Mesenchymal stem cell (in vitro differentiated cells and primary cell): ENCODE measurements at regions not wholly inside any gene's neighbourhood (a gene's known extent, or its start where the extent isn't known, plus 50 kb on each side); places are given as distances from the start of the nearest gene placed in this dataset.

Experiments used
- DNase-seq: peaks from one replicate; pipeline ENCODE4 v3.0.0-alpha.2; 2013
- H2AFZ ChIP-seq: one replicate; pipeline ENCODE4 v1.6.1; 2013; ENCODE audit warnings: low read depth, mild to moderate bottlenecking, control low read depth, inconsistent platforms, low read length, moderate library complexity
- H2AK5ac ChIP-seq: 2 replicates; pipeline ENCODE4 v1.6.1; 2013; ENCODE audit warnings: low read length, moderate library complexity, mild to moderate bottlenecking, inconsistent platforms; ENCODE audit not compliant: severe bottlenecking
- H2BK120ac ChIP-seq: one replicate; pipeline ENCODE4 v1.6.1; 2013; ENCODE audit warnings: low read depth, mild to moderate bottlenecking, inconsistent platforms, low read length, moderate library complexity
- H2BK12ac ChIP-seq, 2 experiments: one replicate each; pipeline ENCODE4 v1.6.1; 2013; ENCODE audit warnings: inconsistent platforms in 2 of 2, low read length in 2 of 2, mild to moderate bottlenecking in 2 of 2, moderate library complexity in 2 of 2, control low read depth in 1 of 2
- H2BK15ac ChIP-seq: one replicate; pipeline ENCODE4 v1.6.1; 2013; ENCODE audit warnings: mild to moderate bottlenecking, low read depth, inconsistent platforms; ENCODE audit not compliant: poor library complexity, severe bottlenecking
- H2BK5ac ChIP-seq: 2 replicates; pipeline ENCODE4 v1.6.1; 2013; ENCODE audit warnings: low read depth, mild to moderate bottlenecking, low read length, control low read depth, inconsistent platforms; ENCODE audit not compliant: poor library complexity, severe bottlenecking
- H3K14ac ChIP-seq, 2 experiments: one replicate each; pipeline ENCODE4 v1.6.1; 2013; ENCODE audit warnings: inconsistent platforms in 2 of 2, low read length in 2 of 2, control low read depth in 1 of 2, mild to moderate bottlenecking in 1 of 2, moderate library complexity in 1 of 2
- H3K18ac ChIP-seq, 2 experiments: one replicate each; pipeline ENCODE4 v1.6.1; 2013; ENCODE audit warnings: inconsistent platforms in 2 of 2, low read length in 2 of 2, control low read depth in 1 of 2, low read depth in 1 of 2, mild to moderate bottlenecking in 1 of 2
- H3K23ac ChIP-seq, 2 experiments: one replicate each; pipeline ENCODE4 v1.6.1; 2013; ENCODE audit warnings: inconsistent platforms in 2 of 2, low read length in 2 of 2, mild to moderate bottlenecking in 2 of 2, moderate library complexity in 2 of 2, control low read depth in 1 of 2
- H3K27ac ChIP-seq: 2 replicates; pipeline ENCODE4 v1.5.1; 2013; ENCODE audit warnings: mild to moderate bottlenecking, moderate library complexity, low read length, control low read depth, inconsistent platforms; ENCODE audit not compliant: poor library complexity, severe bottlenecking
- H3K27me3 ChIP-seq, 2 experiments: 2 replicates each; pipeline versions ENCODE4 v1.6.1 to v1.7.0; 2013; ENCODE audit warnings: low read length in 2 of 2, mild to moderate bottlenecking in 2 of 2, moderate library complexity in 2 of 2, control low read depth in 1 of 2, inconsistent platforms in 1 of 2; ENCODE audit not compliant: control insufficient read depth in 1 of 2, insufficient read depth in 1 of 2
- H3K36me3 ChIP-seq, 2 experiments: 2 replicates each; pipeline versions ENCODE4 v1.6.1 to v1.7.0; 2013; ENCODE audit warnings: low read length in 2 of 2, control low read depth in 1 of 2, inconsistent platforms in 1 of 2, low read depth in 1 of 2, mild to moderate bottlenecking in 1 of 2; ENCODE audit not compliant: insufficient read depth in 2 of 2, control insufficient read depth in 1 of 2
- H3K4ac ChIP-seq, 2 experiments: one replicate each; pipeline ENCODE4 v1.6.1; 2013; ENCODE audit warnings: inconsistent platforms in 2 of 2, low read length in 2 of 2, mild to moderate bottlenecking in 2 of 2, moderate library complexity in 2 of 2, control low read depth in 1 of 2, low read depth in 1 of 2
- H3K4me1 ChIP-seq: 2 replicates; pipeline ENCODE4 v1.6.1; 2013; ENCODE audit warnings: low read depth, low read length, control low read depth; ENCODE audit not compliant: control insufficient read depth, insufficient read depth
- H3K4me2 ChIP-seq: 2 replicates; pipeline ENCODE4 v1.6.1; 2013; ENCODE audit warnings: low read length, mild to moderate bottlenecking, inconsistent platforms; ENCODE audit not compliant: poor library complexity, severe bottlenecking
- H3K4me3 ChIP-seq, 2 experiments: 2 replicates each; pipeline versions ENCODE4 v1.5.1 to v1.7.0; 2013; ENCODE audit warnings: low read length in 2 of 2, mild to moderate bottlenecking in 2 of 2, control low read depth in 1 of 2, low read depth in 1 of 2; ENCODE audit not compliant: insufficient read depth in 1 of 2
- H3K79me1 ChIP-seq: replicated peaks from 2 replicates; pipeline ENCODE4 v1.6.1; 2013; ENCODE audit warnings: mild to moderate bottlenecking, control low read depth, low read length, inconsistent platforms; ENCODE audit not compliant: poor library complexity, severe bottlenecking
- H3K9ac ChIP-seq: 2 replicates; pipeline ENCODE4 v1.7.0; 2013; ENCODE audit warnings: mild to moderate bottlenecking, low read length, moderate library complexity
- H3K9me3 ChIP-seq: 2 replicates; pipeline ENCODE4 v1.7.0; 2013; ENCODE audit warnings: mild to moderate bottlenecking, low read length; ENCODE audit not compliant: control insufficient read depth
- H4K8ac ChIP-seq: one replicate; pipeline ENCODE4 v1.6.1; 2013; ENCODE audit warnings: inconsistent platforms, mild to moderate bottlenecking, low read length, moderate library complexity
- H4K91ac ChIP-seq: one replicate; pipeline ENCODE4 v1.6.1; 2013; ENCODE audit warnings: mild to moderate bottlenecking, low read length, inconsistent platforms
- WGBS: methylation state at CpG from one replicate; pipeline ENCODE4 v1.1.7; 2013; ENCODE audit warnings: mixed read lengths; 5-methylcytosine and 5-hydroxymethylcytosine counted together

GRCh38 chr4:43886196-43886595 is 562.4 kb downstream of the KCTD8 start:
- no peak overlapping the region for H4K8ac ChIP-seq
- H2AFZ ChIP-seq, result no peak overlapping the region
- no peaks in the 10 kb centered on the region for H3K36me3 ChIP-seq
- H3K14ac ChIP-seq, result no peak overlapping the region
- H2AK5ac ChIP-seq, result no peak overlapping the region
- H3K9ac ChIP-seq, result no peak overlapping the region
- H3K4ac ChIP-seq, result no peak overlapping the region
- no peak overlapping the region for H3K4me2 ChIP-seq
- no peak for DNase-seq
- H2BK12ac ChIP-seq, result no peak overlapping the region
- no peak overlapping the region for H4K91ac ChIP-seq
- 70% methylated on average over 3 of the region's 3 CpGs for WGBS
- H3K23ac ChIP-seq, result no peak overlapping the region
- no peaks in the 10 kb centered on the region for H3K79me1 ChIP-seq
- H3K4me3 ChIP-seq, result no peak overlapping the region
- no peak overlapping the region for H2BK15ac ChIP-seq
- H2BK120ac ChIP-seq, result no peak overlapping the region
- H2BK5ac ChIP-seq, result no peak overlapping the region
- no peak overlapping the region for H3K18ac ChIP-seq
- no peaks in the 10 kb centered on the region for H3K27me3 ChIP-seq
- no peaks in the 10 kb centered on the region for H3K9me3 ChIP-seq
- no peak overlapping the region for H3K27ac ChIP-seq
- no peaks in the 10 kb centered on the region for H3K4me1 ChIP-seq

GRCh38 chr4:43898836-43899235 is 549.8 kb downstream of the KCTD8 start:
- 88% methylated on average over 15 of the region's 15 CpGs for WGBS
- no peaks in the 10 kb centered on the region for H3K9me3 ChIP-seq
- H2BK15ac ChIP-seq, result no peak overlapping the region
- H3K4ac ChIP-seq, result no peak overlapping the region
- no peak overlapping the region for H2AFZ ChIP-seq
- no peak overlapping the region for H2BK12ac ChIP-seq
- H3K27me3 ChIP-seq, result no peaks in the 10 kb centered on the region
- no peak overlapping the region for H3K23ac ChIP-seq
- H3K4me1 ChIP-seq, result no peaks in the 10 kb centered on the region
- H2AK5ac ChIP-seq, result no peak overlapping the region
- H3K18ac ChIP-seq, result no peak overlapping the region
- H2BK5ac ChIP-seq, result no peak overlapping the region
- H4K91ac ChIP-seq, result no peak overlapping the region
- H4K8ac ChIP-seq, result no peak overlapping the region
- no peaks in the 10 kb centered on the region for H3K79me1 ChIP-seq
- no peak for DNase-seq
- no peaks in the 10 kb centered on the region for H3K36me3 ChIP-seq
- H3K4me2 ChIP-seq, result no peak overlapping the region
- no peak overlapping the region for H3K27ac ChIP-seq
- no peak overlapping the region for H3K9ac ChIP-seq
- H2BK120ac ChIP-seq, result no peak overlapping the region
- no peak overlapping the region for H3K4me3 ChIP-seq
- H3K14ac ChIP-seq, result no peak overlapping the region

- Histone ChIP-seq H3K23ac (no peak overlapping the region), H2AK5ac (no peak overlapping the region), H2BK12ac (no peak overlapping the region), H4K91ac (no peak overlapping the region), H3K18ac (no peak overlapping the region), H3K27ac (no peak overlapping the region), H2BK5ac (no peak overlapping the region), H3K9ac (no peak overlapping the region), H2BK120ac (no peak overlapping the region), H3K4me1 (no peaks in the 10 kb centered on the region), H3K27me3 (no peaks in the 10 kb centered on the region), H3K4me2 (no peak overlapping the region), H3K4ac (no peak overlapping the region), H3K14ac (no peak overlapping the region), H2BK15ac (no peak overlapping the region), H3K36me3 (no peaks in the 10 kb centered on the region), H3K79me1 (no peaks in the 10 kb centered on the region), H2AFZ (no peak overlapping the region), H3K4me3 (no peak overlapping the region), H4K8ac (no peak overlapping the region), H3K9me3 (no peaks in the 10 kb centered on the region)
- 83% methylated on average over 4 of the region's 4 CpGs for WGBS
- DNase-seq, result no peak
Measured at GRCh38 chr4:43903456-43903855, 545.2 kb downstream of the KCTD8 start.

- H2AK5ac ChIP-seq, result no peak overlapping the region
- H3K36me3 ChIP-seq, result no peaks in the 10 kb centered on the region
- no peak overlapping the region for H4K91ac ChIP-seq
- H3K18ac ChIP-seq, result no peak overlapping the region
- H3K4me1 ChIP-seq, result no peaks in the 10 kb centered on the region
- no peak overlapping the region for H3K14ac ChIP-seq
- no peak overlapping the region for H4K8ac ChIP-seq
- no peak overlapping the region for H2BK120ac ChIP-seq
- H3K4ac ChIP-seq, result no peak overlapping the region
- H3K4me2 ChIP-seq, result no peak overlapping the region
- H2BK15ac ChIP-seq, result no peak overlapping the region
- H3K4me3 ChIP-seq, result no peak overlapping the region
- no peak overlapping the region for H3K27ac ChIP-seq
- no peaks in the 10 kb centered on the region for H3K27me3 ChIP-seq
- peaks cover 5% of the 10 kb centered on the region for H3K9me3 ChIP-seq
- no peak overlapping the region for H2BK5ac ChIP-seq
- H3K23ac ChIP-seq, result no peak overlapping the region
- WGBS, result 83% methylated on average over 3 of the region's 3 CpGs
- H3K79me1 ChIP-seq, result no peaks in the 10 kb centered on the region
- H2BK12ac ChIP-seq, result no peak overlapping the region
- DNase-seq, result no peak
- H2AFZ ChIP-seq, result no peak overlapping the region
- H3K9ac ChIP-seq, result no peak overlapping the region
Measured at GRCh38 chr4:43918377-43918776, 530.2 kb downstream of the KCTD8 start.
